ENCODE measurements at regions not wholly inside any gene's neighbourhood (a gene's known extent, or its start where the extent isn't known, plus 50 kb on each side); places are given as distances from the start of the nearest gene placed in this dataset.
"Not testable (repeated sequence)": the region's sequence is repeated elsewhere in the genome, so short reads cannot be mapped to it uniquely, and the experiment has no call there.

- DNase-seq = no peak
Observed at GRCh38 chrX:95218976-95219375, 1465.7 kb upstream of the DIAPH2 start.

- DNase-seq = no peak
Observed at GRCh38 chrX:95248386-95248785, 1436.3 kb upstream of the DIAPH2 start.

DNA sequence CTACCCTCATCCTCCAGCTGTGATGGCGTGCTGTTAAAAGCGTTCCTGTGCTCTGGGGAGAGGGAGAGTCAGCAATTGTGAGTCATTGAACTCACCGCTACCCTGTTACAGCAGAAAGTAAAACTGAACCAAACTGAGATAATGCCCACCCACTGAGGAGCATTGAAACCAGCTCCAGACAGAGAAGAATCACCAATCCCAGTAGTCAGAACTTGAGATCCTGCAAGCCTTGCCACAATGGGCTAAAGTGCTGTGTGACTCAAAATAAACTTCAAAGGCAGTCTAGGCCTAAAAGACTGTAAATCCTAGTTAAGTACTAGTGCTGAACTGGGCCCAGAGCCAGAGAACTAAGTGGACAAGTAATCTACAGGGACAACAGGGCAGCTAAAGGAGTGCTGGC, 1394.2 kb upstream of the DIAPH2 start:
- DNase-seq = no peak

GRCh38 chrX:95291561-95291960, 1393.1 kb upstream of the DIAPH2 start:
- DNase-seq = no peak

DNA sequence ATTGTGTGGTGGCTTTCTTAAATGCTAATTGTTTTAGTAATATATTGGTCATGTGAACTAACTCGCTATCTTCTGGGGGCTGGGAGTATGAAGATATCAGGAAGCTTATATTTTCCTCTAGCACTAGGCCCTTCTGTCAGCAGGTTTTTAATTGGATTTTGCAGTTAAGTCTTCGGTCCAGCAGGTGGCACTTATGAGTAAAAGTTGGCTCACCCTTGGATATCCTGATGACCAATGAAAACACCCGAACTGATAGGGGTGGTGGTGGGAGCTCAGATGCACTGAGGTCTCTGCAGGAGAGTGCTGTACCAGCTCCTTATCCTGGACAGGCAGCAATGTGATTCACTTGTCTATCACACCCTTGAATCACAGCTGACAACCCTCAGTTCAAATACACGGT, 1365.8 kb upstream of the DIAPH2 start:
- DNase-seq = no peak

DNA sequence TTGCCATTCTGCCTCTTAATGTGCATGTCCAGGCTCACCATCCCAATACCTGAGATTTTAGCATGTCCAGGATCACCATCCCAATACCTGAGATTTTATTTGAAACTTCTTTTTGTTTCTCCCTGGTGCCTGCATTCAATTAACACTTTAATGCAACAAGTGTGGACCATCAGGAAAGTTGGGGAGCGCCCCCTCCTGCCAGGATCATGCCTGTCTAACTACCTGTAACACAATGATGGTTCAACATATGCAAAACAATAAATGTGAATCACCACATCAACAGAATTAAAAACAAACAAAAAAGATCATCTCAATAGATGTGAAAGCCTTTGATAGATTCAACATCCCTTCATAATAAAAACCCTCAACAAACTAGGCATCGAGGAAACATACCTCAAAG, 1359.5 kb upstream of the DIAPH2 start:
- DNase-seq = no peak

DNA sequence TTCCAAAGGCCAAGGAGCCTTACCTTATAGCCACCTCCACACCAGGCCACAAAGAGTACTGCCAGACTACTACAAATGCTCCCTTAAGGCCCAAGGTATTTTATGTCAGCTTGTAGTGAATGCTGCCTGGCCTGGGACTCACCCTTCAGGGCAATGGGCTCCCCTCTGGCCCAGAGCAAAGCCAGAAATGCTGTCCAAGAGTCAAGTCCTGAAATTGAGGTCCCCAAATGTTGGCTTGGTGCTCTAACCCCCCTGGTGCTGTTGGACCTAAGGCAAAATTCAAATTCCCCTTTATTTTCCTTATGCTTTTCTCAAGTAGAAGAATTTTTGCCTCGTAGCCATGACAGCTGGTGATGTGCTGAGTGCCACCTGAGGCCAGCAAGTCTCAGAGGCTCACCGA, 1354.3 kb upstream of the DIAPH2 start:
- no peak for DNase-seq

DNA sequence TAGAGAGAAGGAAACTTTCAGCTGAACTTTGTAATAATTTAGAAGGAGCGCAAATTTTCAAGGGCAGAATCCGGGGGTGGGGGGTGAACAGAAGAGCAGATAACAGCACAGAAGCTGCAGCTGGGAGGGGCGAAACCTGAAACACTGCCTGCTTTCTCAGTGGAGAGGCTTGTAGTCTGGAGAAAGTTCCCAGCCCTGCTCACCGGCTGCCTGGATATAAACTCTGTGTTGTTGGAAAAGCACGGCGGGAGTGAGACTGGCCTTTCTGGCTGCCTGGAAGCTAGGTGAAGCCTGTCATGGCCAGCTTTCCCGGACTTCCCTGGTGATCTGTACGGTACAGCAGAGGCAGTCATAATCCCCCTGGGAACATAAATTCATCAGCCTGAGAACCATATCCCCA, 1352.1 kb upstream of the DIAPH2 start:
- DNase-seq = no peak

DNA sequence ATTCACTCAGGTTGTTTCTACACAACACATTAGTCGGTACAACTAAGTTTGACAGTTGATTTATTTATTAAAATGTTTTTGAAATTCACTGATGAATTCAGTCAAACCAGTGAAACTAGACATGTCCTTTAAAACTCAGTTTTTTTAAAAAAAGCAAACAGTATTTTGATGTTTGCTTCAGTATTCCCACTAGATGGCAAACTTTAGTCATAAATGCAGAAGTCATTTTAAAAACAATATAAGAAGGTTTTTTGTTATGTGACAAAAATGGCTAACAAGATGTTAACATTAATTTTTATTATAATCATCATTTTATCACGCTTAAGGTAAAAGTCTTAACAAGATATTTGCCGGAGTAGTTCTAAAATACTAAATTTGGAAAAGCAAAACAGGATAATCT, 1337.8 kb upstream of the DIAPH2 start:
- no peak for DNase-seq

DNA sequence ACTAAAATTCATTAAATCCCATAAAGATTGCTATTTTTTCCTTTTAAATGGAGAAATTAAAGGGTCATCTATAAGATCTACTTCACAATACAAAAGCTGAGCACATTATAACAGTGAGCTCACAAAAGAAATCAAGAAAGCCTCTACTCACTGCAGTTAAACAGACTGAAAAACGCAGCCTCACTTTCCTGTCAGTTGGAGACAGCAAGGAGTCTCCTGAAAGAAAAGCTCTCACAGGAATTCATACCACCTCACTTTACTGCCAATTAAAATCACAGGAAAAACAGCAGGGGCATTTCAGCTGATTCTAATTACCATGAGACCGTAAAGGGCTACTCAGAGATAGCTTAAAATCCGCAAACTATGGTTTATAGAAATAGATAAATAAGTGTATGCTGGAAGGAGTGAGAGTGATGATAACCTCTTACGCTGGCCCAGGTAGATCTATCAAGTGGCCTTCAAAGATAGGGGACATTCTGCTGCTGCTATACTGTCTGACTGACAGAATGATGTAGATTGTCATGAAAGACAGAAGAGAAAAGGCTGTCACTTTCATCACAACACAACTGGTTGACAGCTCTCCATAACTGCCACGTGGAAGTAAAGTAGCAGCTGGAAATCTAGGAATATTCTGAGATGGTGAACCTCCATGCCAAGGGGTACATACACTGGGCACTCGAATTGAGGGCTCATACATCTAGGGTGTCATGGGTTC, 1333.7 kb upstream of the DIAPH2 start:
- DNase-seq = no peak

DNA sequence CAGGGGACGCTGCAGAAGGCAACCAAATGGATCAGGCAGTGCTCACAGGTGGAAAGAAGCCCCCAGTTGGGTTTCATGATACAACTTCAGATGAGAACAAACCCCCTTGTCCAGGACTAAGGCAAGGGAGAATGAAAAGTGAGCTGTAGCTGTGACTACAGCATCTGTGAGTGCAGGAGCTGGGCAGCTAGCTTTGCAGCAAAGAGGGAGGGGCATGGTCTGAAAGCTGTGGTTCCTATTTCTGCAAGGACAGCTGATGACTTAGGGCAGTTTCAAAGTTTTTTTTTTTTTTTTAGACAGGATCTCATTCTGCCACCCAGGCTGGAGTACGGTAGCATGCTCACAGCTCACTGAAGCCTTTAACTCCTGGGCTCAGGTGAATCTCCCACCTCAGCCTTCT, 1317.4 kb upstream of the DIAPH2 start:
- DNase-seq = no peak

GRCh38 chrX:95382799-95383198, 1301.8 kb upstream of the DIAPH2 start:
- DNase-seq = no peak

- DNase-seq = no peak
Observed at GRCh38 chrX:95383778-95384177, 1300.9 kb upstream of the DIAPH2 start.

DNA sequence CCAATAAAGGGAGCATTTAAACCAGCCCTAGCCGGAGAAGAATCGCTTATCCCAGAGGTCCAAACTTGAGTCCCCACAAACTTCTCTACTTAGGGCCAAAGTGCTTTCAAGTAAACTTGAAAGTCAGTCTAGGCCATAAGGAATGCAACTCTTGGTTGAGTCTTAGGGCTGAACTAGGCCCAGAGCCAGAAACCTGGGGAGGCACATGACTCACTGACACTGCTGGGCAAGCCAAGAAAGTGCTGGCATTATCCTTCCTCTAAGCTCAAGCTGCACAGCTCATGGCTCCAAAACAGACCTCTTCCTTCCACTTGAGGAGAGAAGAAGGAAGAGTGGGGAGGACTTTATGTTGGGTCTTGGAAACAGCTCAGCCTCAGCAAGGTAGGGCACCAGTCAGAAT, 1257.3 kb upstream of the DIAPH2 start:
- DNase-seq = no peak

DNA sequence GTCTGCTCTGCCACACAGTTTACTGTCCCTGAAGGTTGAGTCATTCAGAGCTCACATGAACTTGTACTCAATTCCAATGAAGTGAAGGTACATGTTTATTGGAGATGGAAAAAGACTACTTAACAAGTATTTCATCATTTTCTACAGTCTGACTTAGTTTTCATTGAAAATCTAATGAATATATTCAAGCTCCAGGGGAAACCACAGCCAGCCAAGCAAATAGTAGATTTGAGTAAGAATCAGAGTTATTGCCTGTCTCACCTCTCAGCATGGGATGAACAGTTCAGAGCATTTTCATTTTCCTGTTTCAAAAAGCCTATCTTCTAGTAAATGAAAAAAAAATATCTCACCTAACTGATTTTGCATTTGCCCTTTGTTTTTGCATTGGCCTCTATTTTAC, 1249.4 kb upstream of the DIAPH2 start:
- DNase-seq = no peak

DNA sequence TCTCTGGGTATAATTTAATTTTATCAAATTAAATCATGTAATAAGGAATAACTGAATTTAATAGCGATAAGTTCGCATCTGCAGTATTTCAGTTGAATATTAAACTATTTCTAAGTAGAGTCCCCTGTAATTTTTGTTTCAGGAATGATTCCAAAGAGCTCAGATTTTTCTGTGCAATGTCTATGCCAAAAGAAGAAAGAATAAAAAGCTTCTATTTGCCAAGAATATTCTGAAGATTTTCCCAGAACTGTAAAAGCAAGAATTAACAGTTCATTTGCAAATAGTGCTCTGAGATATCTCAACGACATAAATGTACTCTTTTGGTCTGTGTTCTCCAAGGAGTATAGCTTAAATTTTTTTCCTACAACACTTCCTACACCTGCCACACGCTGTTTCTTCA, 1242.8 kb upstream of the DIAPH2 start:
- DNase-seq = no peak

DNA sequence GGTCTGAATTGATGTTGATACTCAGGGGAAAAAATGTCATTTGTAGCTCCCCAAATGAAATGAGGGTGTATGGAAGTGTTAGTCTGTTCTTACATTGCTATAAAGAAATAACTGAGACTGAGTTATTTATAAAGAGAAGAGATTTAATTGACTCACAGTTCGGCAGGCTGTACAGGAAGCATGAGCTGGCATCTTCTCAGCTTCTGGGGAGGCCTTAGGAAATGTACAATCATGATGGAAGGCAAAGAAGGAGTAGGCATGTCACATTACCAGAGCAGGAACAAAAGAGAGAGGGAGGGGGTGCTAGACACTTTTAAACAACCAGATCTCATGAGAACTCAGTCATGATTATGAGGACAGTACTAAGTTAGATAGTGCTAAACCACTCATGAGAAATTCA, 1199.9 kb upstream of the DIAPH2 start:
- DNase-seq = no peak

DNA sequence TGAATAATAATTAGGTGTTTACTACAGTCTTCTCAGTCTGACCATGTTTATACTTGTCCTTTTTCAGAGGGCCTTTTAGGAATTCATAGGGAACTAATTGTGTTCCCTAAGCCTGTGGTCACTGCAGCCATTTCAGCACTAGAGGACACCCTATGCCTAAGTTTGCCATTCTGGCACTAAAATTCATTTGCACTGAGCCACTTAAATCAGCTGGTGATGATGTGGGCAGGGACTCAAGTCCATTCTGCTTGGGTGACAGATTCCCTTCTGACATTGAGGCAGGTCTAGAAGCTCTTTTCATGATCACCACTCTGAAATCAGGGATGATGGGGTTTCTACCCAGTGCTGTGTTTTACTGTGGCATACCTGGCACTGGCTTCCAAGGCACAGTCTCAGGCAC, 1178.9 kb upstream of the DIAPH2 start:
- no peak for DNase-seq

- DNase-seq = no peak
Observed at GRCh38 chrX:95509474-95509873, 1175.2 kb upstream of the DIAPH2 start.

DNA sequence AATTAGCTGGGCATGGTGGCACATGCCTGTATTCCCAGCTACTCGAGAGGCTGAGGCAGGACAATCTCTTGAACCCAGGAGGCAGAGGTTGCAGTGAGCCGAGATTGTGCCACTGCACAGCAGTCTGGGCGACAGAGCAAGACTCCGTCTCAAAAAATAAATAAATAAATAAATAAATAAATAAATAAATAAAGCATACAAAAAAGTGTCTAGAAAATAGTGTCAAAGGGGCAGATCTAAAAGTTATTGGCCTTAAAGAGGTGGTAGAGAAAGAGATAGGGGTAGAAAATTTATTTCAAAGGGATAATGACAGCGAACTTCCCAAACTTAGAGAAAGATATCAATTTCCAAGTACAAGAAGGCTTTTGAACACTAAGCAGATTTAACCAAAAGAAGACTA, 1160.6 kb upstream of the DIAPH2 start:
- not testable (repeated sequence) for DNase-seq

GRCh38 chrX:95536111-95536510, 1148.5 kb upstream of the DIAPH2 start:
- no peak for DNase-seq

GRCh38 chrX:95536661-95537060, 1148.0 kb upstream of the DIAPH2 start:
- DNase-seq = no peak

- DNase-seq = no peak
Observed at GRCh38 chrX:95539041-95539440, 1145.6 kb upstream of the DIAPH2 start.

- DNase-seq = not testable (repeated sequence)
Observed at GRCh38 chrX:95549552-95549951, 1135.1 kb upstream of the DIAPH2 start.

- no peak for DNase-seq
Observed at GRCh38 chrX:95585321-95585720, 1099.3 kb upstream of the DIAPH2 start.

GRCh38 chrX:95612350-95612749, 1072.3 kb upstream of the DIAPH2 start:
- no peak for DNase-seq

Measured in bone marrow (tissue), 2 donors.